ENCODE measurements at regions not wholly inside any gene's neighbourhood (a gene's known extent, or its start where the extent isn't known, plus 50 kb on each side); places are given as distances from the start of the nearest gene placed in this dataset.

- intact Hi-C loops (cut with micrococcal nuclease; ENCODE audit: unreplicated experiment) (no loop called here), in situ Hi-C loops (cut with MboI) (no loop called here)
- Histone ChIP-seq H3K27ac (ENCODE audit: control insufficient read depth, insufficient read depth) (no peak overlapping the region), H3K4me3 (no peak overlapping the region), H2AFZ (ENCODE audit: control insufficient read depth, low read depth, low read length) (no peak overlapping the region), H4K20me1 (ENCODE audit: control insufficient read depth, insufficient read depth) (no peaks in the 10 kb centered on the region), H3K79me2 (ENCODE audit: control insufficient read depth, insufficient read depth, low read length) (no peaks in the 10 kb centered on the region), H3K4me2 (ENCODE audit: control insufficient read depth, insufficient read depth) (no peak overlapping the region), H3K27me3 (replicated peaks in 1 of 2; ENCODE audit: control insufficient read depth in 2 of 2, insufficient read depth in 2 of 2, low read length in 1 of 2) (no peaks in the 10 kb centered on the region), H3K9me3 (replicated peaks; ENCODE audit: control insufficient read depth, insufficient read depth, low read length) (no peaks in the 10 kb centered on the region), H3K9ac (ENCODE audit: control insufficient read depth, insufficient read depth, low read length) (no peak overlapping the region), H3K4me1 (ENCODE audit: control insufficient read depth, insufficient read depth, low read length) (peaks cover 3% of the 10 kb centered on the region), H3K36me3 (ENCODE audit: control insufficient read depth in 2 of 2, insufficient read depth in 2 of 2, low read length in 1 of 2) (no peaks in the 10 kb centered on the region)
- ATAC-seq (no peak), DNase-seq (ENCODE audit: low read depth, low spot score) (no peak), FAIRE-seq (no peak)
- ChIA-PET RAD21 (ENCODE audit: unreplicated experiment) (no interaction called here), CTCF (no interaction called here), SMC1A (ENCODE audit: uncharacterized antibody, unreplicated experiment) (no interaction called here), POLR2A (no interaction called here)
- 21% methylated on average over 4 of the region's 4 CpGs for WGBS (ENCODE audit: insufficient coverage, insufficient replicate concordance, low lambda C conversion rate, missing lambda C conversion rate)
- no peak for TF ChIP-seq YBX1 (IDR thresholded peaks at IDR 0.05)
- TF ChIP-seq CUX1 (IDR thresholded peaks at IDR 0.05; ENCODE audit: insufficient replicate concordance, low read depth, low read length): no peak
- no peak for TF ChIP-seq RFX5 (IDR thresholded peaks at IDR 0.05; ENCODE audit: low read depth, low read length)
- no peak for TF ChIP-seq BMI1 (IDR thresholded peaks at IDR 0.05; ENCODE audit: borderline replicate concordance)
- no peak for TF ChIP-seq HDGF (IDR thresholded peaks at IDR 0.05)
- no peak for TF ChIP-seq FOS (IDR thresholded peaks at IDR 0.05; ENCODE audit: borderline replicate concordance, extremely low read depth, insufficient read length)
- no peak for TF ChIP-seq LARP7 (IDR thresholded peaks at IDR 0.05)
- no peak for TF ChIP-seq POLR2AphosphoS2 (IDR thresholded peaks at IDR 0.05; ENCODE audit: low read depth, low read length)
- TF ChIP-seq, protein P1, sequence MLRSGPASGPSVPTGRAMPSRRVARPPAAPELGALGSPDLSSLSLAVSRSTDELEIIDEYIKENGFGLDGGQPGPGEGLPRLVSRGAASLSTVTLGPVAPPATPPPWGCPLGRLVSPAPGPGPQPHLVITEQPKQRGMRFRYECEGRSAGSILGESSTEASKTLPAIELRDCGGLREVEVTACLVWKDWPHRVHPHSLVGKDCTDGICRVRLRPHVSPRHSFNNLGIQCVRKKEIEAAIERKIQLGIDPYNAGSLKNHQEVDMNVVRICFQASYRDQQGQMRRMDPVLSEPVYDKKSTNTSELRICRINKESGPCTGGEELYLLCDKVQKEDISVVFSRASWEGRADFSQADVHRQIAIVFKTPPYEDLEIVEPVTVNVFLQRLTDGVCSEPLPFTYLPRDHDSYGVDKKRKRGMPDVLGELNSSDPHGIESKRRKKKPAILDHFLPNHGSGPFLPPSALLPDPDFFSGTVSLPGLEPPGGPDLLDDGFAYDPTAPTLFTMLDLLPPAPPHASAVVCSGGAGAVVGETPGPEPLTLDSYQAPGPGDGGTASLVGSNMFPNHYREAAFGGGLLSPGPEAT (IDR thresholded peaks at IDR 0.05; ENCODE audit: low read depth): no peak
- TF ChIP-seq TAF1 (IDR thresholded peaks at IDR 0.05; ENCODE audit: borderline replicate concordance, low read depth, low read length): no peak
- TF ChIP-seq ATF3 (IDR thresholded peaks at IDR 0.05; ENCODE audit: borderline replicate concordance, extremely low read depth, low read depth, low read length): no peak
- BruUV-seq (replicated peaks): no TSS peak
Observed at GRCh38 chr6:106729841-106730240, 100.5 kb downstream of the QRSL1 start.
